Kidney (tissue), 13 donors: ENCODE measurements at regions not wholly inside any gene's neighbourhood (a gene's known extent, or its start where the extent isn't known, plus 50 kb on each side); places are given as distances from the start of the nearest gene placed in this dataset.
A peak's percentile ranks its signal among the peaks of the same experiment; 100 is the strongest.
"Not testable (repeated sequence)": the region's sequence is repeated elsewhere in the genome, so short reads cannot be mapped to it uniquely, and the experiment has no call there.

ENCODE experiments used
- DNase-seq, 5 donors: peaks; one replicate each; pipeline ENCODE4 v3.0.0-alpha.2; 2013 to 2020
- FAIRE-seq: peaks from 2 replicates; lab custom pipeline; 2012; peaks lifted over from hg19 to GRCh38; lab: Jason Lieb, UNC
- H3K27ac ChIP-seq, 2 donors: one replicate each; pipeline ENCODE4 v1.7.0; 2013; ENCODE audit warnings: low read depth in 2 of 2, low read length in 2 of 2, inconsistent platforms in 1 of 2
- H3K27me3 ChIP-seq: one replicate; pipeline ENCODE4 v1.7.1; 2013; ENCODE audit warnings: low read length, inconsistent platforms; ENCODE audit not compliant: control insufficient read depth, insufficient read depth
- H3K36me3 ChIP-seq, 3 donors: one replicate each; pipeline versions ENCODE4 v1.7.0 to v1.7.1; 2013; ENCODE audit warnings: low read length in 3 of 3, control low read depth in 1 of 3, inconsistent platforms in 1 of 3; ENCODE audit not compliant: insufficient read depth in 3 of 3, control insufficient read depth in 2 of 3
- H3K4me1 ChIP-seq, 3 donors: one replicate each; pipeline versions ENCODE4 v1.7.0 to v1.7.1; 2013; ENCODE audit warnings: low read length in 3 of 3, inconsistent platforms in 1 of 3, low read depth in 1 of 3; ENCODE audit not compliant: control insufficient read depth in 2 of 3, insufficient read depth in 2 of 3
- H3K4me3 ChIP-seq, 3 donors: one replicate each; pipeline versions ENCODE4 v1.7.0 to v1.8.1; 2013; ENCODE audit warnings: low read length in 3 of 3, control low read depth in 1 of 3, inconsistent platforms in 1 of 3
- H3K9ac ChIP-seq, 3 donors: one replicate each; pipeline versions ENCODE4 v1.7.0 to v1.7.1; 2013; ENCODE audit warnings: low read length in 3 of 3, control low read depth in 1 of 3, inconsistent platforms in 1 of 3
- H3K9me3 ChIP-seq, 3 donors: one replicate each; pipeline versions ENCODE4 v1.7.0 to v1.7.1; 2013; ENCODE audit warnings: low read length in 3 of 3, control low read depth in 1 of 3, inconsistent platforms in 1 of 3; ENCODE audit not compliant: control insufficient read depth in 2 of 3, insufficient read depth in 1 of 3
- CTCF ChIP-seq: IDR thresholded peaks from 3 replicates; pipeline ENCODE4 v1.5.1; 2012; ENCODE audit warnings: mild to moderate bottlenecking, moderate library complexity, borderline replicate concordance; ENCODE audit not compliant: insufficient read depth; ENCODE audit errors: extremely low read depth
- intact Hi-C: fragments of 100-400 bp; cut with DNase I; formaldehyde crosslinking; loops from one replicate; pipeline ENCODE4 v1.11.1; 2022
- donor health status: control.
- donor health status: control.
- donor health status: control.
- donor health status: control.
- donor health status: control.
- donor health status: DM: yes; HTN: yes; CAD: no.
- donor health status: Normal renal cell carcinoma (clear cell type).

GRCh38 chr1:21369905-21370304, 70.0 kb upstream of the NBPF3 start:
- Histone ChIP-seq H3K27me3 (no peaks in the 10 kb centered on the region), H3K27ac (no peak overlapping the region), H3K4me1 (peaks cover 0 to 3% (median 2%) of the 10 kb centered on the region in 3 donors), H3K9ac (no peak overlapping the region), H3K36me3 (no peaks in the 10 kb centered on the region), H3K9me3 (no peaks in the 10 kb centered on the region), H3K4me3 (no peak overlapping the region)
- FAIRE-seq (no peak), DNase-seq (no peak)
- no peak for TF ChIP-seq CTCF
- intact Hi-C loops = loop anchor here (5.0 kb wide), 1 partner anchor 138 kb away; no protein-coding TSS in a partner anchor

- Histone ChIP-seq H3K4me1 (peaks cover 0 to 3% (median 2%) of the 10 kb centered on the region in 3 donors), H3K4me3 (no peak overlapping the region), H3K27me3 (no peaks in the 10 kb centered on the region), H3K9ac (no peak overlapping the region), H3K27ac (no peak overlapping the region), H3K36me3 (no peaks in the 10 kb centered on the region), H3K9me3 (no peaks in the 10 kb centered on the region)
- FAIRE-seq (peak; percentile 35), DNase-seq (peak; percentile 84 to 93 (median 87))
- intact Hi-C loops = loop anchor here (5.0 kb wide), 1 partner anchor 136 kb away; no protein-coding TSS in a partner anchor
- peak; percentile 100 for TF ChIP-seq CTCF
These were observed 71.2 kb upstream of the NBPF3 start for GRCh38 chr1:21368515-21369289.

GRCh38 chr1:21367973-21368514, 71.9 kb upstream of the NBPF3 start:
- H3K27ac ChIP-seq, H3K9me3 ChIP-seq, H3K36me3 ChIP-seq, FAIRE-seq, H3K4me3 ChIP-seq, H3K9ac ChIP-seq, H3K27me3 ChIP-seq, H3K4me1 ChIP-seq: not testable (repeated sequence)
- intact Hi-C loops = loop anchor here (5.0 kb wide), 1 partner anchor 136 kb away; no protein-coding TSS in a partner anchor
- DNase-seq = peak in 2 of 5 donors; percentile 26 to 48

DNA sequence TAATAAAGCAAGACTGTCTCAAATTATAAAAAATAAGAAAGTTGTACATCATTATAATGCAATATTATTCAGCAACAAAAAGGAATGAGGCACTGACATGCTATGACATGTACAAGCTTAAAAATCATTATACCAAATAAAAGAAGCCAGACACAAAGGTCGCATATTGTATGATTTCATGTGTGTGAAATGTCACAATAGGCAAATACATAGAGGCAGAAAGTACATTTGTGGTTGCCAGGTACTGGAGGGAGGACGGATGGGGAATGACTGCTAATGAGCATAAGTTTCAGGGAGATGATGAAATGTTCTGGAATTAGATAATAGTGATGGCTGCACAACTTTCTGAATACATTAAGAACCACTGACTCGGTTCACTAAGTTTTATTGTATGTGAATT, 73.6 kb upstream of the NBPF3 start:
- intact Hi-C loops = loop anchor here (5.0 kb wide), 1 partner anchor 134 kb away; no protein-coding TSS in a partner anchor
- no peak for TF ChIP-seq CTCF
- Histone ChIP-seq H3K9me3 (no peaks in the 10 kb centered on the region), H3K27ac (no peak overlapping the region), H3K27me3 (no peaks in the 10 kb centered on the region), H3K4me3 (no peak overlapping the region), H3K36me3 (no peaks in the 10 kb centered on the region), H3K4me1 (peaks cover 0 to 3% (median 2%) of the 10 kb centered on the region in 3 donors), H3K9ac (no peak overlapping the region)
- FAIRE-seq = no peak
- DNase-seq = no peak
